Osteocyte (in vitro differentiated cells): ENCODE measurements at regions not wholly inside any gene's neighbourhood (a gene's known extent, or its start where the extent isn't known, plus 50 kb on each side); places are given as distances from the start of the nearest gene placed in this dataset.

ENCODE experiments used
- DNase-seq: peaks from one replicate; pipeline ENCODE4 v3.0.0; 2021; ENCODE audit warnings: mixed read lengths; ENCODE audit not compliant: unreplicated experiment; ENCODE audit errors: extremely low spot score
- H3K27ac Mint-ChIP-seq: one replicate; pipeline ENCODE4 v1.8.0; 2021; ENCODE audit warnings: mild to moderate bottlenecking, mixed read lengths; ENCODE audit not compliant: unreplicated experiment
- H3K27me3 Mint-ChIP-seq: one replicate; pipeline ENCODE4 v1.8.0; 2021; ENCODE audit warnings: mixed read lengths; ENCODE audit not compliant: unreplicated experiment
- H3K36me3 Mint-ChIP-seq: one replicate; pipeline ENCODE4 v1.8.0; 2021; ENCODE audit warnings: mixed read lengths; ENCODE audit not compliant: unreplicated experiment
- H3K4me1 Mint-ChIP-seq: one replicate; pipeline ENCODE4 v1.8.0; 2021; ENCODE audit warnings: mixed read lengths; ENCODE audit not compliant: unreplicated experiment
- H3K4me3 Mint-ChIP-seq: one replicate; pipeline ENCODE4 v1.8.0; 2021; ENCODE audit warnings: mild to moderate bottlenecking, moderate library complexity, mixed read lengths; ENCODE audit not compliant: unreplicated experiment
- H3K9me3 Mint-ChIP-seq: one replicate; pipeline ENCODE4 v1.8.0; 2021; ENCODE audit warnings: mixed read lengths; ENCODE audit not compliant: unreplicated experiment
- CTCF ChIP-seq: fragments of 200-600 bp; sonication (generic); IDR thresholded peaks from 2 replicates; pipeline ENCODE4 v1.5.0; 2021; ENCODE audit warnings: antibody characterized with exemption, mild to moderate bottlenecking, moderate library complexity

DNA sequence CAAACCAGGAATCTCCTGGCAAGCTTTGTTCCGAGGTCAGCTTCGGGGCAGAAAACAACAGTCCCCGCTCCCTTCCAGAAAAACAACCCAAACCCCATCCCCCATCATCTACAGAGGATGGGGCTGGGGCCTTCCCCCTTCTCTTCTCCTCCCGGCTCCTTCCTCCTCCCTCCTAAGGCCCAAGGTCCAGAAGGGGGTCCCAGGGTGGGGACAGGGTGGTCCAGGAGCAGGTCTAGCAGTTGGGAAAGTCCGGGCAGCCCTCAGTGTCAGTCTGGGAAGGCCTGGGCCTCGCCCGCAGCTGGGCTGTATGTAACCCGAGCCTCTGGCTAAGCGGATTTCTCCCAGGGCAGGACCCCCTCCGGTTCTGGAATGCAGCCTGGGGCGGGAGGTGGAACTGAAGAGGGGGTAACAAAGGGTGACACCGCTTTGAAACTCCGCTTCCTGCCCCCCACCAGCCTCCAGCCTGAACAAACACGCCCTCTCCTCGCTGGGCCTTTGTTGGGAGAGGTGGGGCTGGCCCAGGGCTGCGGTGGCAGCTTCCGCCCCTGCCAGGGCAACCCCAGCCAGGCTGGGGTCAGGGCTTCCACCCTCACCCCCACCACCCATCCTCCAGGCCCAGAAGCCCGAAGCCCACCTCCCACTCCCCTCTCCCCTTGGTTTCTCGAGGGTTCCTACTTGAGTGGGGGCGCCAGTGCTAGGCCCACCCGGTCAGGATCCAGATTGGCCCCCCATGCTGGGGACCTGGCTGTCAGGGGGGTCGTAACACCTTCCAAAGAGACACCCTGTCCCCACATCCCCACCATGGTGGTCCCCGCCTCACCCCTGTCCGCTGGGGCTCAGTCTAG is 63.5 kb downstream of the C9orf50 start:
- DNase-seq: peak; percentile 93
- Mint-ChIP-seq H3K27ac (peak overlapping the region; percentile 89), H3K4me1 (peaks cover 43% of the 10 kb centered on the region), H3K9me3 (no peaks in the 10 kb centered on the region), H3K27me3 (no peaks in the 10 kb centered on the region), H3K4me3 (no peak overlapping the region), H3K36me3 (no peaks in the 10 kb centered on the region)
- no peak for TF ChIP-seq CTCF

DNA sequence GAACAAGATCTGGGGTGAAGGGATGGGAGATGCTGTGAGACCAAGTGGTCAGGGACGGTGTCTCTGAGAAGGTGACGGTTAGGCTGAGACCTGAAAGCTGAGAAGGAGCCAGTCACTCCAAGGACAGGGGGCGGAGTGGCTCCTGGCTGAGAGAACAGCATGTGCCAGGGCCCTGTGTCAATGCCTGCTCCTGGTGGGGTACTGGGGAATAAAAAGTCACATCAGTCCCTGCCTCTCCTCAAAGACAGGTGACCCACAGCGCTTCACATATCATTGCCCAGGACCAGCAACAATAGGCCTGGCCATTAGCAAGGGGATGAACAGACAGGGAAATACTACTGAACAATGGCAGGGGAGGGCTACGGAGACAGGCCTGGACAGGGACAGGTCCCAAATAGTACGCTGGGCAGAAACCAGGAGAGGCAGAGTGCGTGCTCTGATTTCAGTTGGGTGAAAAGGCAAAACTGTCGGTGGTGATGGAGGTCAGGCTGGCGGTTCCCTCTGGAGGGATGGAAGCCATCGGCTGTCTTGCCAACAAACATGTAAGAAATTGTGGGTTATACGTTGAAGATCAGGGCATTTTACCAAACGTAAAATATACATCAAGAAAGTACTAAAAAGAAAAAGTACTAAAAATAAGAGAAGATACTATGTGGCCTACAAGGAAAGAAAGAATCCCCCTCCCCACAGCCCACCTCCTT is 64.3 kb downstream of the C9orf50 start:
- no peaks in the 10 kb centered on the region for H3K9me3 Mint-ChIP-seq
- no peak overlapping the region for H3K4me3 Mint-ChIP-seq
- H3K36me3 Mint-ChIP-seq: no peaks in the 10 kb centered on the region
- H3K4me1 Mint-ChIP-seq: peaks cover 45% of the 10 kb centered on the region
- DNase-seq: no peak
- TF ChIP-seq CTCF: no peak
- peak overlapping the region; percentile 89 for H3K27ac Mint-ChIP-seq
- no peaks in the 10 kb centered on the region for H3K27me3 Mint-ChIP-seq

DNA sequence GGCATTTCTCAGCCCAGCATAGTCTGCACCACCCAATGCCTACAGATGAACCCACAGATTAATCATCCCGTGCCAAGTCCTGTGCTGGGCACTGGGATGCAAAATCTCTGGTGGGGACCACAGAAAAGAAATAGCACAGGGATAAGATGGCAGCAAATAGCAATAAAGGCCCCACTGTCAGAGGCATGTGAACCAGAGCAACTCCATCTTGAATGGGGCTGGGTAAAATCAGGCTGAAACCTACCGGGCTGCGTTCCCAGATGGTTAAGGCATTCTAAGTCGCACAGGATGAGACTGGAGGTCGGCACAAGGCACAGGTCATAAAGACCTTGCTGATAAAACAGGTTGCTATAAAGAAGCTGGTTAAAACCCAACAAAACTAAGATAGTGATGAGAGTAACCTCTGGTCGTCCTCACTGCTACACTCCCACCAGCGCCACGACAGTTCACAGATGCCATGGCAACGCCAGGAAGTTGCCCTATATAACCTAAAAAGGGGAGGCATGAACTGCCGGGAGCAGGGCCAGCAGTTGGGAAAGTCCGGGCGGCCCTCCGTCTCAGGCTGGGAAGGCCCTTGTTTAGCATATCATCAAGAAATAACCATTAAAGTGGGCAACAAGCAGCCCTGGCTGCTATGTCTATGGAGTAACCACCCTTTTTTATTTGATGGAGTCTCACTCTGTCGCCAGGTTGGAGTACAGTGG is 65.2 kb downstream of the C9orf50 start:
- H3K36me3 Mint-ChIP-seq: no peaks in the 10 kb centered on the region
- no peak overlapping the region for H3K27ac Mint-ChIP-seq
- no peaks in the 10 kb centered on the region for H3K27me3 Mint-ChIP-seq
- H3K4me3 Mint-ChIP-seq: no peak overlapping the region
- no peak for DNase-seq
- no peaks in the 10 kb centered on the region for H3K9me3 Mint-ChIP-seq
- peaks cover 40% of the 10 kb centered on the region for H3K4me1 Mint-ChIP-seq
- TF ChIP-seq CTCF: no peak

GRCh38 chr9:129554649-129555048 is 66.3 kb downstream of the C9orf50 start:
- H3K4me3 Mint-ChIP-seq: no peak overlapping the region

More at GRCh38 chr9:129554649-129555048, 66.3 kb downstream of the C9orf50 start:
- peaks cover 44% of the 10 kb centered on the region for H3K4me1 Mint-ChIP-seq
- no peaks in the 10 kb centered on the region for H3K27me3 Mint-ChIP-seq
- no peak for DNase-seq
- no peak overlapping the region for H3K27ac Mint-ChIP-seq
- H3K9me3 Mint-ChIP-seq: no peaks in the 10 kb centered on the region
- H3K36me3 Mint-ChIP-seq: no peaks in the 10 kb centered on the region
- no peak for TF ChIP-seq CTCF
